ENCODE measurements at regions not wholly inside any gene's neighbourhood (a gene's known extent, or its start where the extent isn't known, plus 50 kb on each side); places are given as distances from the start of the nearest gene placed in this dataset.

GRCh38 chr1:4965346-4966075, 311.1 kb downstream of the AJAP1 start:
- no peak for DNase-seq (ENCODE audit: low read depth)
- H3K4me3 ChIP-seq (ENCODE audit: low read depth, low read length) = no peak overlapping the region

GRCh38 chr1:4964634-4965345, 310.4 kb downstream of the AJAP1 start:
- no peak overlapping the region for H3K4me3 ChIP-seq (ENCODE audit: low read depth, low read length)
- no peak for DNase-seq (ENCODE audit: low read depth)

GRCh38 chr1:4963251-4963650, 308.8 kb downstream of the AJAP1 start:
- no peak for DNase-seq (ENCODE audit: low read depth)
- no peak overlapping the region for H3K4me3 ChIP-seq (ENCODE audit: low read depth, low read length)

DNA sequence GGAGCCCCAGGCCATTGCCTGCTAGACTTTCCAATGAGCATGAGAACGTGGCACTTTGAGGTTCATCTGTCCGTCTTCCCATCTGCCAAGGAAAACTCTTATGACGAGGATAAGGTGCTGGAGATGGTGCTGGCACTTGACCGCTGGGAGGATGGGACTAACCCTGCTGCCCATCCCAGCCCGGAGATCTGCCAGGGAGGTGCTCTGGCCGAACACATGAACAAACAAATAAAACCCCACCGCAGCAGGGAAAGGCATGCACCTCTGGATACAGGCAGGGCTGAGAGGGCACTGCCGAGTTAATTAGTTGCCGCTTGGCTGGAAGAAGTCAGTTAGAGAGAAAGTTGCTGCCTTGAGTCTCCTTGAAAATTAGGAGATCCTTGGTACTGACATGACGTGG, 308.4 kb downstream of the AJAP1 start:
- no peak for DNase-seq (ENCODE audit: low read depth)

DNA sequence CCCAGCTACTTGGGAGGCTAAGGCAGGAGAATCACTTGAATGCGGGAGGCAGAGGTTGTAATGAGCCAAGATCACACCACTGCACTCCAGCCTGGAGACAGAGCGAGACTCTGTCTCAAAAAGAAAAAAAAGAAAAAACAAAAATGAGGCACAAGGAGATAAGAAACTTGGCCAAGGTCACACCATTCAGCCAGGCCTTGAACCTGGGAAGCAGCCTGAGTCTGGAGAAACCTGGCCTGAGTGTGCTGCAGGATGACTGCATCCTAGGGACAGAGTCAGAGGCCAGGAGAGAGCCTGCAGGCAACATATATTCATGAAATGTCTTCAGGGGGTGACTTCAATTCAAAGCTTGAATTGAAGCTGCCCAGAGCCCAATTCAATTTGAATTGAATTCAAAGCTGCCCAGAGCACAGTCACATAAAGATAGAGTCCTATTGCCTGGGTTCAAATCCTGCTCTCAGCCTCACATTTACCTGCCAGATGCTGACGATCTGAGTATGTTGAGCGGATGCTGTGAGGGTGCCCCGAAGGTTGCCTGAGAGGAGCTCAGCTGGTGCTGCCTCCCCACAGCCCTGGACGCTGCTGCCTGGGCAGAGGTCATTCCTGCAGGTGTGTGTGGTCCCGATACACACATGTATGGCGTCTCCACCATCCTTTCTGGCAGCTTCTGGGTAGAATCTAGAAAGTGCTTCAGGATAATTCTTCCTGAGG, 307.7 kb downstream of the AJAP1 start:
- no peak for DNase-seq (ENCODE audit: low read depth)
- H3K4me3 ChIP-seq (ENCODE audit: low read depth, low read length) = no peak overlapping the region

More for the DNA sequence above, 308.4 kb downstream of the AJAP1 start:
- no peak overlapping the region for H3K4me3 ChIP-seq (ENCODE audit: low read depth, low read length)

- H3K4me3 ChIP-seq (ENCODE audit: low read depth, low read length) = no peak overlapping the region
- no peak for DNase-seq (ENCODE audit: low read depth)
Observed at GRCh38 chr1:4960782-4961475, 306.5 kb downstream of the AJAP1 start.

- no peak overlapping the region for H3K4me3 ChIP-seq (ENCODE audit: low read depth, low read length)
- no peak for DNase-seq (ENCODE audit: low read depth)
Observed at GRCh38 chr1:4960336-4960735, 305.9 kb downstream of the AJAP1 start.

- no peak overlapping the region for H3K4me3 ChIP-seq (ENCODE audit: low read depth, low read length)
- no peak for DNase-seq (ENCODE audit: low read depth)
Observed at GRCh38 chr1:4959216-4959615, 304.8 kb downstream of the AJAP1 start.

- no peak overlapping the region for H3K4me3 ChIP-seq (ENCODE audit: low read depth, low read length)
- DNase-seq (ENCODE audit: low read depth) = no peak
Observed at GRCh38 chr1:4957027-4957426, 302.6 kb downstream of the AJAP1 start.

DNA sequence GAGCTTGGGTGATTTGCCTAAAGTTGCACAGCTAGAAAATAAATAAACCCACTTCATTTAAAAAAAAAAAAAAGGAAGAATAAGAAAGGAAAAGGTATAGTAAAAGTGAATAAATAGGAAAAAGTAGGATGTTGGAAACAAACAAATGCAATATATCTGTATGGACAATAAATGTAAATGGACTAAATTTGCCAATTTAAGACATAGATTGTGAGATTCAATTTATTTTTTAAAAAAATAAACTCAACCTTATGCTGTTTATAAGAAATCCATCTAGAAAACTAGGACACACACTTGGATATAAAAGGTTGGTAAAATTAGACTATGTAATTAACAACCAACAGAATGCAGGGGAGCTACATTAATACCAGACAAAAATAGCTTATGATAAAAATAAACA, 300.0 kb downstream of the AJAP1 start:
- no peak for DNase-seq (ENCODE audit: low read depth)
- no peak overlapping the region for H3K4me3 ChIP-seq (ENCODE audit: low read depth, low read length)

- no peak for DNase-seq (ENCODE audit: low read depth)
- H3K4me3 ChIP-seq (ENCODE audit: low read depth, low read length) = no peak overlapping the region
Observed at GRCh38 chr1:4951601-4952000, 297.2 kb downstream of the AJAP1 start.

GRCh38 chr1:4946343-4946742, 291.9 kb downstream of the AJAP1 start:
- H3K4me3 ChIP-seq (ENCODE audit: low read depth, low read length) = no peak overlapping the region

GRCh38 chr1:4944911-4945310, 290.5 kb downstream of the AJAP1 start:
- DNase-seq (ENCODE audit: low read depth) = no peak
- no peak overlapping the region for H3K4me3 ChIP-seq (ENCODE audit: low read depth, low read length)

More at GRCh38 chr1:4946343-4946742, 291.9 kb downstream of the AJAP1 start:
- DNase-seq (ENCODE audit: low read depth) = no peak

- DNase-seq (ENCODE audit: low read depth) = no peak
- no peak overlapping the region for H3K4me3 ChIP-seq (ENCODE audit: low read depth, low read length)
Observed at GRCh38 chr1:4944072-4944471, 289.7 kb downstream of the AJAP1 start.

- no peak overlapping the region for H3K4me3 ChIP-seq (ENCODE audit: low read depth, low read length)
- no peak for DNase-seq (ENCODE audit: low read depth)
Observed at GRCh38 chr1:4939266-4939665, 284.9 kb downstream of the AJAP1 start.

DNA sequence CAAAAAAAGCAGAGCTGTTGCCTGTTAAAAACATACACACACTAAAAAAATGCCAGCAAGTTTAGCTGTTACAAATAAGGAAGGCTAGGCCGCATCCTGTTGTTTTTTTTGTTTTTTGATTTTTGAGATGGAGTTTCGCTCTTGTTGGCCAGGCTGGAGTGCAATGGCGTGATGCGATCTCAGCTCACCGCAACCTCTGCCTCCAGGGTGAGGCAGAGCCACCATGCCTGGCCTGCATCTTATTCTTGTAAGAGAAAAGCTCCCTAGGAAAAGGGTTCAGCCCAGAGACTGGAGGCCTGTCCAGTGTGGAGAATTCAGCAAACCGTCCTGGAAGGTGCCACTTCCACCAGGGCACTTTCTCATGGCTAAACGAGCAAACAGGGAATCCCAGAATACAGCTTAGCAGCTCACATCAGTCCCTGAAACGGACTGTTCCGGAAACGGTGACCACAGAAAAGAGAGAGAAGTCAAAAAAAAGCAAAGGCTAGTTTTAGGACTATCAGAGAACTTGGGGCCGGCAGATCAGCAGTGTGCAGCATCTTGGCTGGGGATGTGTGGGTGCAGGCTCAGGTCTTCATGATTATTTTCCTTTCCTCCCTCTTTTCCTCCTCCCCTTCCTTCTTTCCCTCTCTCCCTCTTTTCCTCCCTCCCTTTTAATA, 283.6 kb downstream of the AJAP1 start:
- H3K4me3 ChIP-seq (ENCODE audit: low read depth, low read length) = no peak overlapping the region
- no peak for DNase-seq (ENCODE audit: low read depth)

- DNase-seq (ENCODE audit: low read depth) = no peak
- no peak overlapping the region for H3K4me3 ChIP-seq (ENCODE audit: low read depth, low read length)
Observed at GRCh38 chr1:4935807-4936206, 281.4 kb downstream of the AJAP1 start.

GRCh38 chr1:4933232-4933631, 278.8 kb downstream of the AJAP1 start:
- DNase-seq (ENCODE audit: low read depth) = no peak
- H3K4me3 ChIP-seq (ENCODE audit: low read depth, low read length) = no peak overlapping the region

DNA sequence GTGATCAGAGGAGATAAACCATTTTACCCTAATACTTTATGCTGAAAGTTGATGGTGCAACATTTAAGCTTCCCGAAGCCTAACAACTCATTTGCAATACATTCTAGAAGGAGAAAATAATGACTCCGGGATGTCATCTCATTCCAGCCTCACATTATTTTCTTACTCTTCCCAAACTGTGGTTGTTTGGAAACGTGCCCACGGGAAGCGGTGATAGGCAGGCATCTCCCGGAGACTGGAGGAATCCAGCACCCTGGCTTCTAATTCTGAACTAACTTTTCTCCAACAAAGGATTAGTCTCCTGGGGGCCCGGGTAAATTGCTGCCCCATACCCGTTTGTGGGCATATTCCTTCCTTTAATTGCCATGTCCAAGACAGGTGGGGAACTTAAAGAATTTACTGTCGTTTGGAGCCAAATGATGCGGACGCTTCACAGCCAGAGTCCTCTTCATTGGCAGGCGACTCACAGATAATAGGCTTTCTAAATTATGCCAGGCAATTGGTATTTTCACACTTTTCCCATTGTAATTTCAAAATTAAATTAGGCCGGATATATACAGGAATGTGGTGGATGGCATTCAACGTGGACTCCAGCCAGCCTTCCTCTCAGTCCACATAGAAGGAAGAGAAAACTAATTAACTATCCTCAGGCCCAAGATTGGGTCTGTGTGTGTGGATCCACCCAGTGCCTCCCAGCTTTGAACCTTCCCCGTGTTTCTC, 278.1 kb downstream of the AJAP1 start:
- H3K4me3 ChIP-seq (ENCODE audit: low read depth, low read length) = no peak overlapping the region
- DNase-seq (ENCODE audit: low read depth) = no peak
